Lung (tissue), 11 donors: ENCODE measurements at regions not wholly inside any gene's neighbourhood (a gene's known extent, or its start where the extent isn't known, plus 50 kb on each side); places are given as distances from the start of the nearest gene placed in this dataset.

Source experiments
- ATAC-seq: fragments of 200-7000 bp; cut with Tn5 transposase; one replicate; pipeline ENCODE4 v1.9.1; 2020; ENCODE audit warnings: moderate number of reproducible peaks; ENCODE audit not compliant: insufficient read depth, low FRiP score
- DNase-seq, 3 donors: peaks; one replicate each; pipeline ENCODE4 v3.0.0-alpha.2; 2013 to 2017
- H3K27ac ChIP-seq, 2 donors: one replicate each; pipeline ENCODE4 v1.5.1; 2013; ENCODE audit warnings: mild to moderate bottlenecking in 2 of 2, moderate library complexity in 2 of 2, control low read depth in 1 of 2, inconsistent platforms in 1 of 2, low read depth in 1 of 2, low read length in 1 of 2
- H3K27me3 ChIP-seq, 3 donors: one replicate each; pipeline ENCODE4 v1.5.1; 2013; ENCODE audit warnings: low read length in 2 of 3; ENCODE audit not compliant: control insufficient read depth in 3 of 3, insufficient read depth in 3 of 3
- H3K36me3 ChIP-seq, 4 donors: one replicate each; pipeline ENCODE4 v1.5.1; 2013; ENCODE audit warnings: low read length in 4 of 4, mild to moderate bottlenecking in 1 of 4, moderate library complexity in 1 of 4; ENCODE audit not compliant: control insufficient read depth in 4 of 4, insufficient read depth in 4 of 4
- H3K4me1 ChIP-seq, 5 donors: one replicate each; pipeline ENCODE4 v1.5.1; 2013; ENCODE audit warnings: low read length in 5 of 5, mild to moderate bottlenecking in 2 of 5, moderate library complexity in 1 of 5; ENCODE audit not compliant: control insufficient read depth in 5 of 5, insufficient read depth in 5 of 5
- H3K4me3 ChIP-seq: one replicate; pipeline ENCODE4 v1.5.1; 2013; ENCODE audit warnings: mild to moderate bottlenecking, control low read depth, moderate library complexity
- H3K9ac ChIP-seq, 2 donors: one replicate each; pipeline ENCODE4 v1.5.1; 2013; ENCODE audit warnings: low read length in 2 of 2, control low read depth in 1 of 2; ENCODE audit not compliant: insufficient read depth in 1 of 2
- H3K9me3 ChIP-seq, 4 donors: one replicate each; pipeline ENCODE4 v1.5.1; 2013; ENCODE audit warnings: low read length in 3 of 4, mild to moderate bottlenecking in 1 of 4, moderate library complexity in 1 of 4; ENCODE audit not compliant: control insufficient read depth in 4 of 4, insufficient read depth in 3 of 4
- CTCF ChIP-seq: IDR thresholded peaks from 2 replicates; pipeline ENCODE4 v1.5.1; 2012; ENCODE audit warnings: mild to moderate bottlenecking; ENCODE audit errors: control extremely low read depth, extremely low read depth
- WGBS, 2 donors: extraction: QIAGEN DNeasy Blood & Tissue Kit; methylation state at CpG; one replicate each; pipeline ENCODE4 v1.1.7; 2013; 5-methylcytosine and 5-hydroxymethylcytosine counted together
- donor health status: control.
- donor health status: control.
- donor health status: Bipolar disorder and iron deficiency.
- donor health status: healthy.
- donor health status: DM: yes; HTN: yes; CAD: no.

- TF ChIP-seq CTCF: no peak
- Histone ChIP-seq H3K27me3 (no peaks in the 10 kb centered on the region), H3K9ac (no peak overlapping the region), H3K36me3 (no peaks in the 10 kb centered on the region), H3K4me3 (no peak overlapping the region), H3K4me1 (no peaks in the 10 kb centered on the region), H3K27ac (no peak overlapping the region), H3K9me3 (peaks cover 0 to 4% (median 1%) of the 10 kb centered on the region in 4 donors)
- DNase-seq: no peak
- WGBS, 2 donors: 70 to 72% methylated on average over 5 of the region's 5 CpGs
- no peak for ATAC-seq
These were observed 409.4 kb upstream of the ERCC4 start for GRCh38 chr16:13510425-13511151.

GRCh38 chr16:13517841-13518240 lies 402.1 kb upstream of the ERCC4 start:
- Histone ChIP-seq H3K27me3 (no peaks in the 10 kb centered on the region), H3K27ac (no peak overlapping the region), H3K36me3 (no peaks in the 10 kb centered on the region), H3K4me3 (no peak overlapping the region), H3K9me3 (peaks cover 0 to 5% (median 2%) of the 10 kb centered on the region in 4 donors), H3K9ac (no peak overlapping the region), H3K4me1 (no peaks in the 10 kb centered on the region)
- WGBS, 2 donors: 43 to 58% methylated on average over 3 of the region's 3 CpGs
- DNase-seq (no peak), ATAC-seq (no peak)
- TF ChIP-seq CTCF: no peak

GRCh38 chr16:13519871-13520270 lies 400.1 kb upstream of the ERCC4 start:
- Histone ChIP-seq H3K4me1 (no peaks in the 10 kb centered on the region), H3K27me3 (no peaks in the 10 kb centered on the region), H3K9me3 (peaks cover 0 to 3% (median under 1%) of the 10 kb centered on the region in 4 donors), H3K27ac (no peak overlapping the region), H3K4me3 (no peak overlapping the region), H3K9ac (no peak overlapping the region), H3K36me3 (no peaks in the 10 kb centered on the region)
- ATAC-seq (no peak), DNase-seq (peak in 1 of 3 donors; percentile 5)
- 76 to 79% methylated on average over 2 of the region's 2 CpGs for WGBS, 2 donors
- no peak for TF ChIP-seq CTCF

GRCh38 chr16:13521356-13521755 lies 398.6 kb upstream of the ERCC4 start:
- Histone ChIP-seq H3K4me1 (no peaks in the 10 kb centered on the region), H3K36me3 (no peaks in the 10 kb centered on the region), H3K27me3 (no peaks in the 10 kb centered on the region), H3K9me3 (peaks cover 0 to 3% (median 0%) of the 10 kb centered on the region in 4 donors), H3K27ac (no peak overlapping the region), H3K4me3 (no peak overlapping the region), H3K9ac (no peak overlapping the region)
- whole genome bisulfite sequencing, 2 donors: 32 to 38% methylated on average over 2 of the region's 2 CpGs
- no peak for DNase-seq
- ATAC-seq: no peak
- no peak for TF ChIP-seq CTCF
